Type B pancreatic cell (in vitro differentiated cells): ENCODE measurements at regions not wholly inside any gene's neighbourhood (a gene's known extent, or its start where the extent isn't known, plus 50 kb on each side); places are given as distances from the start of the nearest gene placed in this dataset.

Experiments
- DNase-seq: peaks from one replicate; pipeline ENCODE4 v3.0.0; 2021; ENCODE audit warnings: mixed read lengths; ENCODE audit not compliant: unreplicated experiment; ENCODE audit errors: extremely low spot score
- H3K27ac Mint-ChIP-seq: 2 replicates; pipeline ENCODE4 v1.8.0; 2021; ENCODE audit warnings: mild to moderate bottlenecking, mixed read lengths
- H3K27me3 Mint-ChIP-seq: 2 replicates; pipeline ENCODE4 v1.8.0; 2021; ENCODE audit warnings: mixed read lengths
- H3K36me3 Mint-ChIP-seq: 2 replicates; pipeline ENCODE4 v1.8.0; 2021; ENCODE audit warnings: mixed read lengths
- H3K4me1 Mint-ChIP-seq: one replicate; pipeline ENCODE4 v1.8.0; 2021; ENCODE audit warnings: mixed read lengths; ENCODE audit not compliant: unreplicated experiment
- H3K4me3 Mint-ChIP-seq: 2 replicates; pipeline ENCODE4 v1.8.0; 2021; ENCODE audit warnings: mild to moderate bottlenecking, mixed read lengths
- H3K9me3 Mint-ChIP-seq: 2 replicates; pipeline ENCODE4 v1.8.0; 2021; ENCODE audit warnings: mixed read lengths
- TF ChIP-seq, protein P1 (sequence below): fragments of 200-600 bp; sonication (generic); conservative IDR thresholded peaks from 2 replicates; pipeline ENCODE4 v1.5.0; 2021; ENCODE audit warnings: antibody characterized with exemption, mild to moderate bottlenecking

DNA sequence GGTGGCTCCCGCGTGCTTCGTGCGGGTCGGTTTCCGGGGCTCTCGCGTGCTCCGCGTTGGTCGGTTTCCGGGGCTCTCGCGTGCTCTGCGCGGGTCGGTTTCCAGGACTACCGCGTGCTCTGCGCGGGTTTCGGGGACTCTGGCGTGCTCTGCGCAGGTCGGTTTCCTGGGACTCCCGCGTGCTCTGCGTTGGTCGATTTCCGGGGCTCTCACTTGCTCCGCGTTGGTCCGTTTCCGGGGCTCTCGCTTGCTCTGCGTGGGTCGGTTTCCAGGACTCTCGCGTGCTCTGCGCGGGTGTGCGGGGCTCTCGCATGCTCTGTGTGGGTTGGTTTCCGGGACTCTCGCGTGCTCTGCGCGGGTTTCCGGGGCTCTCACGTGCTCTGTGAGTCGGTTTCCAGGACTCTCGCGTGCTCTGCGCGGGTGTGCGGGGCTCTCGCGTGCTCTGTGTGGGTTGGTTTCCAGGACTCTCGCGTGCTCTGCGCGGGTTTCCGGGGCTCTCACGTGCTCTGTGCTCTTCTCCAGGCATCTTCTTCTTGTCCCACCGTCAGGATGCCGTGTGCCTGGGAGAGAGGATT lies 109.9 kb upstream of the LRPAP1 start:
- no peaks in the 10 kb centered on the region for H3K36me3 Mint-ChIP-seq
- peaks cover 8% of the 10 kb centered on the region for H3K27me3 Mint-ChIP-seq
- H3K4me1 Mint-ChIP-seq = no peaks in the 10 kb centered on the region
- no peak for DNase-seq
- no peak overlapping the region for H3K27ac Mint-ChIP-seq
- TF ChIP-seq, protein P1, sequence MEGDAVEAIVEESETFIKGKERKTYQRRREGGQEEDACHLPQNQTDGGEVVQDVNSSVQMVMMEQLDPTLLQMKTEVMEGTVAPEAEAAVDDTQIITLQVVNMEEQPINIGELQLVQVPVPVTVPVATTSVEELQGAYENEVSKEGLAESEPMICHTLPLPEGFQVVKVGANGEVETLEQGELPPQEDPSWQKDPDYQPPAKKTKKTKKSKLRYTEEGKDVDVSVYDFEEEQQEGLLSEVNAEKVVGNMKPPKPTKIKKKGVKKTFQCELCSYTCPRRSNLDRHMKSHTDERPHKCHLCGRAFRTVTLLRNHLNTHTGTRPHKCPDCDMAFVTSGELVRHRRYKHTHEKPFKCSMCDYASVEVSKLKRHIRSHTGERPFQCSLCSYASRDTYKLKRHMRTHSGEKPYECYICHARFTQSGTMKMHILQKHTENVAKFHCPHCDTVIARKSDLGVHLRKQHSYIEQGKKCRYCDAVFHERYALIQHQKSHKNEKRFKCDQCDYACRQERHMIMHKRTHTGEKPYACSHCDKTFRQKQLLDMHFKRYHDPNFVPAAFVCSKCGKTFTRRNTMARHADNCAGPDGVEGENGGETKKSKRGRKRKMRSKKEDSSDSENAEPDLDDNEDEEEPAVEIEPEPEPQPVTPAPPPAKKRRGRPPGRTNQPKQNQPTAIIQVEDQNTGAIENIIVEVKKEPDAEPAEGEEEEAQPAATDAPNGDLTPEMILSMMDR = no peak
- H3K4me3 Mint-ChIP-seq = no peak overlapping the region
- no peaks in the 10 kb centered on the region for H3K9me3 Mint-ChIP-seq

DNA sequence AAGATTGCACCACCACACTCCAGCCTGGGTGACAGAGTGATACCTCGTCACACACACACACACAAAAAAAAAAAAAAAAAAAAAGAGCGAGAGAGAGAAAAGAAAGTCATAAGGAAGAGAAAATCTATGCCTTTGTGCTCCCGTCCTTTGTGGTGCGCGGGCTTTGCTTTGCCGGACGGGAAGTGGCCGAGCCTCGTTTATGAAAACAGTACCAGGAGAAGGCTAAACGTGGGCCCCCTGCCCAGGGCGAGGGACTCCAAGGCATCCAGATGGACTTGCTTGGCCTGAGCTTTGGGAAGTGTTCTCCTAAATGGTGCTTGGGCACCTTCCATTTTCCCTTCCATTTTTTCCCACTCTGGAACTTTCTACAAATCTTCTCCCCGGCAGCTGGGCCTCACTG lies 109.3 kb upstream of the LRPAP1 start:
- H3K36me3 Mint-ChIP-seq = no peaks in the 10 kb centered on the region
- TF ChIP-seq, protein P1 = no peak
- no peak for DNase-seq
- no peak overlapping the region for H3K4me3 Mint-ChIP-seq
- H3K4me1 Mint-ChIP-seq = no peaks in the 10 kb centered on the region
- no peak overlapping the region for H3K27ac Mint-ChIP-seq
- peaks cover 5% of the 10 kb centered on the region for H3K27me3 Mint-ChIP-seq
- H3K9me3 Mint-ChIP-seq = no peaks in the 10 kb centered on the region

DNA sequence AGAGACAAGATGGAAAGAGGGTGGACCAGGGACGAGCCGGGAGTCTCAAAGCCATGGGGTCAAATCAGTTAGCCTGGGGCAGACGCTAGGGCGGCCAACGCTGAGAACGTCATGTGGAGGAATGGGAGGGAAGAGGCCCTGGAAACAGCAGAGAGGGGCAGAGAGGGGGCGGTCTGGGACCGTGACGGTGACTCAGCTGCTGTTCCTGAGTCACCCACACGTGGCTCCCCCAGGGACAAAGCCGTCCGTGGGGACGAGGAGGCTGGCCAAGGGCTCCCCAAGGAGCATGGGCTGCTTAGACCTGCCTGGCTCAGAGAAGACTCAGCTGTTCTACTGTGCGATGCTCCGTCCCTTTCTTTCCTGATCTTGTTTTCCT lies 108.4 kb upstream of the LRPAP1 start:
- H3K9me3 Mint-ChIP-seq = no peaks in the 10 kb centered on the region
- no peak overlapping the region for H3K4me3 Mint-ChIP-seq
- DNase-seq = no peak
- no peaks in the 10 kb centered on the region for H3K36me3 Mint-ChIP-seq
- H3K27ac Mint-ChIP-seq = no peak overlapping the region
- H3K27me3 Mint-ChIP-seq = peaks cover 5% of the 10 kb centered on the region
- TF ChIP-seq, protein P1 = no peak
- H3K4me1 Mint-ChIP-seq = no peaks in the 10 kb centered on the region

DNA sequence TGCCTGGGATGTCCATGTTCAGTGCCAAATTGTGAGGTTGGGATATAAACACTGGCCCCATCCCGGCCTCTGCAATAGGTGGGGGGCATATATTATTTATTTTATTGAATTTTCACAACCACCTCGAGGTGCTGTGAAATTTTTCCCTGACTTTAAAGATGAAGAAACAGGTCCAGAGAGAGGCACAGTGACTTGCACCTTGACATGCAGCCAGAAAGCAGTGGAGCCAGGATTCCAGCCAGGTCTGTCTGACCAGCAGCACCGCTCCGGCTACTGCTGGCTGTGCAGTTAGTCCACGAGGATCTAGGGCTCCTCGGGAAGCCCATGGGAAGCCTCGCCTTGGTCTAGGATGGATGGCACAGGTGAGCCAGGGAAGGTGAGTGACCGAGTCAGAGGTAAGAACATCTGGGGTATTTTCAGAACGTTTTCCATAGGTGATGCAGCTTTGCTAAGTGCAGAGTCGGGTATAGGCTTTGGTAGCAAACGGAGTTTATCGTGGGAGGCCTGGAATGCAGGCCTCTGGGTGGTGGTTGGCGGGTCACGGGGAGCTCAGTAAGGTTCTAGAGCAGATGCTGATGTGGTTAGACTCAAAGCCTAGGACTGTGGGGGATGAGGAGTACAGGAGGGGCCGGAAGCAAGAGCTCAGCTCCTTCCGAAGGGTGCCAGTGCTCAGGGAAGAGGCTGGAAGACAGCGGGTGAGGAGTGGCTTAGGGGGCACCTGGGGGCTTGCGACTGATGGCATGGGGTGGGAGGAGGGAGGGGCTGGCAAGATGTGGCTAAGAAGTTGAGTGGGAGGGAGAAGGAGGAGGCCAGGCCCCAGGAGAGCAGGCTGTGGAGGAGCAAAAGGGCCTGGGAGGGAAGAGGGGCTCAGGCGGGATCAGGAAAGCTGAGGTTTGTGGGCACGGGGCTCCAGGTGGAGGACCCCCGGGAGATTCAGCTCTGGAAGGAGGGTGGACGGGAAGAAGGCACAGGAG lies 107.7 kb upstream of the LRPAP1 start:
- H3K4me1 Mint-ChIP-seq = no peaks in the 10 kb centered on the region
- H3K9me3 Mint-ChIP-seq = no peaks in the 10 kb centered on the region
- H3K27me3 Mint-ChIP-seq = peaks cover 5% of the 10 kb centered on the region
- TF ChIP-seq, protein P1 = no peak
- H3K36me3 Mint-ChIP-seq = no peaks in the 10 kb centered on the region
- DNase-seq = no peak
- H3K4me3 Mint-ChIP-seq = no peak overlapping the region
- no peak overlapping the region for H3K27ac Mint-ChIP-seq

DNA sequence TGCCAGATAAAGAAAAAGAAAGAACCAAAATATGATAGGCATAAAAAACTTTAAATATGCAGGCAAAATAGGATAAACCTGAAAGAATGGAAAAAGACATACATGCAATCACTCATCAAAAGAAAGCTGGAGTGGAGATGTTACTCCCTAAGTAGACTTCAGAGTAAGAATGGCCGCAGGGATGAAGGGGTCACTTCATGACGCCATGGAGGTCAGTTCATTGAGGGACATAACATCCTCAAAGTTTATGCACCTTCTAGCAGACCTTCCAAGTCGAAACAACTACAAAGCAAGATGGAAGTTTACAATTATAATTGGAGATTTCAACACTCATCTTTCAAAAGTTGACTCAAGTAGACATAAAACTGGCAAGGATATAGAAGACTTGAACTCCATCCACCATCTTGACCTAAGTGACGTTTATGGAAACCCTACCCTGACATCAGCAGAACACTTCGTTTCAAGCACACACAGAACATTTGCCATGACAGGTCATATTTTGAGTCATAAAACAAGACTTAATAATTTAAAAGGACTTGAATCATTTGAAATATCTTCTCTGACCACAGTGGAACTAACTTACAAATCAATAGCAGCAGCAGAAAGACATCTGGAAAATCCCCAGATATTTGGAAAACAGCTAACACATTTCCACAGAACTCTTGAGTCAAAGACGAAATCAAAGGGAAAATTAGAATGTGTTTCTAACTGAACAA lies 106.0 kb upstream of the LRPAP1 start:
- peaks cover 5% of the 10 kb centered on the region for H3K27me3 Mint-ChIP-seq
- no peak overlapping the region for H3K27ac Mint-ChIP-seq
- no peak overlapping the region for H3K4me3 Mint-ChIP-seq
- TF ChIP-seq, protein P1 = no peak
- H3K36me3 Mint-ChIP-seq = no peaks in the 10 kb centered on the region
- H3K4me1 Mint-ChIP-seq = no peaks in the 10 kb centered on the region
- DNase-seq = no peak
- H3K9me3 Mint-ChIP-seq = no peaks in the 10 kb centered on the region
